ENCODE measurements at regions not wholly inside any gene's neighbourhood (a gene's known extent, or its start where the extent isn't known, plus 50 kb on each side); places are given as distances from the start of the nearest gene placed in this dataset.

DNA sequence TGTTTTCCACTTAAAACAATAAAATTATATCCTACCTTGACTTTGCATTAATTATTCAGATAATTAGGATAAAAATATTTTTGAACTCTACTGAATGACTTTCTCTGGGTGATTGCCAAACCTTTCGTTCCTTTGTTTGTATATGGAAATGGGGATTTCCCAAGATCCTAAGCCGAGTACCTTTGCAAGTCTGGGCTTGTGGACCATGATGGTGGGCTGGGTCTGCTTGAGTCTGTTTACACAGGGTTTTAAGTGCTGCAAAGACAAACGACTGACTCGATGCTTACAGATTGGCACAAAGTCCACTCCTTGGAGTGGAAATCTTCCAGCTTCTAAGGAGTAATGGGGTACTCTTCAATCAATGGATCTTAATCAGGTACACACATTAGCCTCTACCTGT, 659.5 kb downstream of the TSN start:
- TF ChIP-seq, protein P1, sequence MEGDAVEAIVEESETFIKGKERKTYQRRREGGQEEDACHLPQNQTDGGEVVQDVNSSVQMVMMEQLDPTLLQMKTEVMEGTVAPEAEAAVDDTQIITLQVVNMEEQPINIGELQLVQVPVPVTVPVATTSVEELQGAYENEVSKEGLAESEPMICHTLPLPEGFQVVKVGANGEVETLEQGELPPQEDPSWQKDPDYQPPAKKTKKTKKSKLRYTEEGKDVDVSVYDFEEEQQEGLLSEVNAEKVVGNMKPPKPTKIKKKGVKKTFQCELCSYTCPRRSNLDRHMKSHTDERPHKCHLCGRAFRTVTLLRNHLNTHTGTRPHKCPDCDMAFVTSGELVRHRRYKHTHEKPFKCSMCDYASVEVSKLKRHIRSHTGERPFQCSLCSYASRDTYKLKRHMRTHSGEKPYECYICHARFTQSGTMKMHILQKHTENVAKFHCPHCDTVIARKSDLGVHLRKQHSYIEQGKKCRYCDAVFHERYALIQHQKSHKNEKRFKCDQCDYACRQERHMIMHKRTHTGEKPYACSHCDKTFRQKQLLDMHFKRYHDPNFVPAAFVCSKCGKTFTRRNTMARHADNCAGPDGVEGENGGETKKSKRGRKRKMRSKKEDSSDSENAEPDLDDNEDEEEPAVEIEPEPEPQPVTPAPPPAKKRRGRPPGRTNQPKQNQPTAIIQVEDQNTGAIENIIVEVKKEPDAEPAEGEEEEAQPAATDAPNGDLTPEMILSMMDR (IDR thresholded peaks at IDR 0.05) = no peak
- TF ChIP-seq EZH2 (IDR thresholded peaks at IDR 0.05) (no peak), EZH2phosphoT487 (IDR thresholded peaks at IDR 0.05) (no peak)

Data from neural progenitor cell (in vitro differentiated cells).